Neural cell (in vitro differentiated cells): ENCODE measurements at regions not wholly inside any gene's neighbourhood (a gene's known extent, or its start where the extent isn't known, plus 50 kb on each side); places are given as distances from the start of the nearest gene placed in this dataset.

Source experiments
- H2AFZ ChIP-seq: fragments of 200-600, 300-800 bp; sonication (generic), shearing (Covaris generic); 2 replicates; pipeline ENCODE4 v1.6.0; 2014; ENCODE audit warnings: low read depth, mild to moderate bottlenecking, antibody characterized with exemption, low read length, moderate library complexity
- H3F3A ChIP-seq: fragments of 200-600 bp; shearing (Covaris generic); 2 replicates; pipeline ENCODE4 v1.6.1; 2016; ENCODE audit warnings: mild to moderate bottlenecking, moderate library complexity, mixed read lengths, antibody characterized with exemption, low read length; ENCODE audit not compliant: insufficient read depth, poor library complexity, severe bottlenecking
- H3K27ac ChIP-seq: fragments of 200-600, 300-800 bp; sonication (generic), shearing (Covaris generic); 2 replicates; pipeline ENCODE4 v1.5.1; 2014; ENCODE audit warnings: mild to moderate bottlenecking, low read length, moderate library complexity
- H3K27me3 ChIP-seq: fragments of 300-800, 200-600 bp; sonication (generic), shearing (Covaris generic); 2 replicates; pipeline ENCODE4 v1.6.0; 2014; ENCODE audit warnings: mild to moderate bottlenecking, low read depth, low read length, moderate library complexity; ENCODE audit not compliant: insufficient read depth
- H3K36me3 ChIP-seq: fragments of 300-800, 200-600 bp; sonication (generic), shearing (Covaris generic); 2 replicates; pipeline ENCODE4 v1.5.1; 2014; ENCODE audit warnings: mild to moderate bottlenecking, antibody characterized with exemption, low read length, moderate library complexity; ENCODE audit not compliant: insufficient read depth
- H3K4me2 ChIP-seq: fragments of 300-800, 200-600 bp; sonication (generic), shearing (Covaris generic); 2 replicates; pipeline ENCODE4 v1.6.0; 2014; ENCODE audit warnings: mild to moderate bottlenecking, low read length
- H3K4me3 ChIP-seq: fragments of 300-800, 200-600 bp; sonication (generic), shearing (Covaris generic); 2 replicates; pipeline ENCODE4 v1.5.1; 2014; ENCODE audit warnings: mild to moderate bottlenecking, low read length, moderate library complexity
- H3K79me2 ChIP-seq: fragments of 200-600 bp; shearing (Covaris generic); replicated peaks from 2 replicates; pipeline ENCODE4 v1.6.0; 2014; ENCODE audit warnings: mild to moderate bottlenecking, low read length, moderate library complexity; ENCODE audit not compliant: insufficient read depth
- H3K9ac ChIP-seq: fragments of 300-800, 200-600 bp; sonication (generic), shearing (Covaris generic); 2 replicates; pipeline ENCODE4 v1.6.1; 2016; ENCODE audit warnings: mild to moderate bottlenecking, low read length, mixed read lengths
- H3K9me2 ChIP-seq: fragments of 200-600 bp; shearing (Covaris generic); 2 replicates; pipeline ENCODE4 v1.6.1; 2016; ENCODE audit warnings: mild to moderate bottlenecking, low read length, mixed read lengths; ENCODE audit not compliant: insufficient read depth
- H3K9me3 ChIP-seq: fragments of 200-600, 300-800 bp; sonication (generic), shearing (Covaris generic); 2 replicates; pipeline ENCODE4 v1.6.1; 2016; ENCODE audit warnings: mild to moderate bottlenecking, mixed run types, low read length, moderate library complexity, mixed read lengths
- H4K20me1 ChIP-seq: fragments of 200-600 bp; shearing (Covaris generic); 2 replicates; pipeline ENCODE4 v1.6.1; 2016; ENCODE audit warnings: mild to moderate bottlenecking, mixed run types; ENCODE audit not compliant: insufficient read depth
- EP300 ChIP-seq: fragments of 450-650 bp; conservative IDR thresholded peaks from 2 replicates; pipeline ENCODE4 v1.6.1; 2014; ENCODE audit warnings: antibody characterized with exemption, mild to moderate bottlenecking, moderate library complexity; ENCODE audit not compliant: poor library complexity, severe bottlenecking
- EZH2 ChIP-seq: fragments of 200-600, 300-800 bp; shearing (Covaris generic), sonication (generic); IDR thresholded peaks from 2 replicates; pipeline ENCODE4 v1.6.1; 2014; ENCODE audit warnings: antibody characterized with exemption, low read length, borderline replicate concordance, mild to moderate bottlenecking; ENCODE audit not compliant: insufficient read depth, poor library complexity, severe bottlenecking
- MXI1 ChIP-seq: fragments of 450-650 bp; conservative IDR thresholded peaks from 2 replicates; pipeline ENCODE4 v1.6.1; 2014; ENCODE audit warnings: antibody characterized with exemption, mild to moderate bottlenecking; ENCODE audit not compliant: poor library complexity, severe bottlenecking
- POLR2AphosphoS5 ChIP-seq: IDR thresholded peaks from 2 replicates; pipeline ENCODE4 v1.6.1; 2012
- RAD21 ChIP-seq: fragments of 450-650 bp; conservative IDR thresholded peaks from 2 replicates; pipeline ENCODE4 v1.6.1; 2014; ENCODE audit warnings: antibody characterized with exemption, mild to moderate bottlenecking, moderate library complexity
- SMC3 ChIP-seq: fragments of 450-650 bp; conservative IDR thresholded peaks from 2 replicates; pipeline ENCODE4 v1.6.1; 2014; ENCODE audit warnings: antibody characterized with exemption, mild to moderate bottlenecking, moderate library complexity; ENCODE audit not compliant: poor library complexity
- TAF1 ChIP-seq: IDR thresholded peaks from 2 replicates; pipeline ENCODE4 v1.6.1; 2012; ENCODE audit warnings: low read depth
- TF ChIP-seq, protein P1 (sequence below): fragments of 450-650 bp; IDR thresholded peaks from 2 replicates; pipeline ENCODE4 v1.5.1; 2014; ENCODE audit warnings: antibody characterized with exemption, mild to moderate bottlenecking, moderate library complexity; ENCODE audit not compliant: poor library complexity, severe bottlenecking
- TF ChIP-seq, protein P2 (sequence below): IDR thresholded peaks from 2 replicates; pipeline ENCODE4 v1.6.1; 2012; ENCODE audit warnings: borderline replicate concordance

DNA sequence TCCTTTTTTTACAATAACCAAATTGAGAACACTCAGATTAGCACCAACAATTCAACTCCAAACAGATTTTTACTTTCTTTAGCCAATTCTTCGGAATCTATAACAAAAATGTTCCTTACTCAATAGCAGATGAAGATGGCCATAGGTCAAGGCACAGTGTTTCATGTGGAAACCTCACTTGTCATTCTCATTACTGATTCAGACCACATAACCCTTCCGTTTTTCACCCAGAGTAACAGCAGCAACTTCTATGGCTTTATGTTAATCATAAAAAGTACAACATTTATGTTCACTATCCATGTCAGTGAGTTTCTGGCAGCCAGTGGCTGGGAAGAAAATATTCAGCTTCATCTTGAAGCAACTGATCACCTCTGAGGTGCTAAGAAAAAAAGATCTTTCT is 358.3 kb upstream of the TECRL start:
- Histone ChIP-seq H3K9me3 (no peaks in the 10 kb centered on the region), H3K36me3 (no peaks in the 10 kb centered on the region), H3K4me2 (no peak overlapping the region), H3K9me2 (no peaks in the 10 kb centered on the region), H3K4me3 (no peak overlapping the region), H2AFZ (no peak overlapping the region), H3K9ac (no peak overlapping the region), H3K79me2 (no peaks in the 10 kb centered on the region), H4K20me1 (no peaks in the 10 kb centered on the region), H3K27me3 (no peaks in the 10 kb centered on the region), H3F3A (no peaks in the 10 kb centered on the region), H3K27ac (no peak overlapping the region)
- TF ChIP-seq, protein P1, sequence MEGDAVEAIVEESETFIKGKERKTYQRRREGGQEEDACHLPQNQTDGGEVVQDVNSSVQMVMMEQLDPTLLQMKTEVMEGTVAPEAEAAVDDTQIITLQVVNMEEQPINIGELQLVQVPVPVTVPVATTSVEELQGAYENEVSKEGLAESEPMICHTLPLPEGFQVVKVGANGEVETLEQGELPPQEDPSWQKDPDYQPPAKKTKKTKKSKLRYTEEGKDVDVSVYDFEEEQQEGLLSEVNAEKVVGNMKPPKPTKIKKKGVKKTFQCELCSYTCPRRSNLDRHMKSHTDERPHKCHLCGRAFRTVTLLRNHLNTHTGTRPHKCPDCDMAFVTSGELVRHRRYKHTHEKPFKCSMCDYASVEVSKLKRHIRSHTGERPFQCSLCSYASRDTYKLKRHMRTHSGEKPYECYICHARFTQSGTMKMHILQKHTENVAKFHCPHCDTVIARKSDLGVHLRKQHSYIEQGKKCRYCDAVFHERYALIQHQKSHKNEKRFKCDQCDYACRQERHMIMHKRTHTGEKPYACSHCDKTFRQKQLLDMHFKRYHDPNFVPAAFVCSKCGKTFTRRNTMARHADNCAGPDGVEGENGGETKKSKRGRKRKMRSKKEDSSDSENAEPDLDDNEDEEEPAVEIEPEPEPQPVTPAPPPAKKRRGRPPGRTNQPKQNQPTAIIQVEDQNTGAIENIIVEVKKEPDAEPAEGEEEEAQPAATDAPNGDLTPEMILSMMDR, result no peak
- TF ChIP-seq RAD21 (no peak), EZH2 (no peak), MXI1 (no peak), EP300 (no peak), TAF1 (no peak), SMC3 (no peak), POLR2AphosphoS5 (no peak)
- TF ChIP-seq, protein P2, sequence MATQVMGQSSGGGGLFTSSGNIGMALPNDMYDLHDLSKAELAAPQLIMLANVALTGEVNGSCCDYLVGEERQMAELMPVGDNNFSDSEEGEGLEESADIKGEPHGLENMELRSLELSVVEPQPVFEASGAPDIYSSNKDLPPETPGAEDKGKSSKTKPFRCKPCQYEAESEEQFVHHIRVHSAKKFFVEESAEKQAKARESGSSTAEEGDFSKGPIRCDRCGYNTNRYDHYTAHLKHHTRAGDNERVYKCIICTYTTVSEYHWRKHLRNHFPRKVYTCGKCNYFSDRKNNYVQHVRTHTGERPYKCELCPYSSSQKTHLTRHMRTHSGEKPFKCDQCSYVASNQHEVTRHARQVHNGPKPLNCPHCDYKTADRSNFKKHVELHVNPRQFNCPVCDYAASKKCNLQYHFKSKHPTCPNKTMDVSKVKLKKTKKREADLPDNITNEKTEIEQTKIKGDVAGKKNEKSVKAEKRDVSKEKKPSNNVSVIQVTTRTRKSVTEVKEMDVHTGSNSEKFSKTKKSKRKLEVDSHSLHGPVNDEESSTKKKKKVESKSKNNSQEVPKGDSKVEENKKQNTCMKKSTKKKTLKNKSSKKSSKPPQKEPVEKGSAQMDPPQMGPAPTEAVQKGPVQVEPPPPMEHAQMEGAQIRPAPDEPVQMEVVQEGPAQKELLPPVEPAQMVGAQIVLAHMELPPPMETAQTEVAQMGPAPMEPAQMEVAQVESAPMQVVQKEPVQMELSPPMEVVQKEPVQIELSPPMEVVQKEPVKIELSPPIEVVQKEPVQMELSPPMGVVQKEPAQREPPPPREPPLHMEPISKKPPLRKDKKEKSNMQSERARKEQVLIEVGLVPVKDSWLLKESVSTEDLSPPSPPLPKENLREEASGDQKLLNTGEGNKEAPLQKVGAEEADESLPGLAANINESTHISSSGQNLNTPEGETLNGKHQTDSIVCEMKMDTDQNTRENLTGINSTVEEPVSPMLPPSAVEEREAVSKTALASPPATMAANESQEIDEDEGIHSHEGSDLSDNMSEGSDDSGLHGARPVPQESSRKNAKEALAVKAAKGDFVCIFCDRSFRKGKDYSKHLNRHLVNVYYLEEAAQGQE, result no peak

DNA sequence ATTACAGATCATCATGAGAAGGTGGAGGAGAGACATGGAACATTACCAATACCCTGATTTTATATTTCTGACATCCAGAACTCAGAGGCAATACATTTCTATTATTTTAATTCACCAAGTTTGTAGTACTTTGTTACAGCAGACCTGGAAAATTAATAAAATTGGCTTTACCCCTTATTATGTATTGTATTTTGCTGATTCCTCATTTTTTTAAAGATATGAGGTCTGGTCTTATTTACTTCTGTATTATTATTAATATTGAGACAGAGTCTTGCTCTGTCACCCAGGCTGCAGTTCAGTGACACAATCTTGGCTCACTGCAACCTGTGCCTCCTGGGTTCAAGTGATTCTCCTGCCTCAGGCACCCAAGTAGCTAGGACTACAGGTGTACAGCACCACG is 357.3 kb upstream of the TECRL start:
- Histone ChIP-seq H3K27me3 (no peaks in the 10 kb centered on the region), H3K9ac (no peak overlapping the region), H3K9me2 (no peaks in the 10 kb centered on the region), H3K4me2 (no peak overlapping the region), H3K4me3 (no peak overlapping the region), H3F3A (no peaks in the 10 kb centered on the region), H3K36me3 (no peaks in the 10 kb centered on the region), H3K9me3 (no peaks in the 10 kb centered on the region), H4K20me1 (no peaks in the 10 kb centered on the region), H3K79me2 (no peaks in the 10 kb centered on the region), H3K27ac (no peak overlapping the region), H2AFZ (no peak overlapping the region)
- TF ChIP-seq TAF1, result no peak
- TF ChIP-seq, protein P1, result no peak
- no peak for TF ChIP-seq POLR2AphosphoS5
- TF ChIP-seq EZH2, result no peak
- TF ChIP-seq EP300, result no peak
